Testis (tissue), 2 donors: ENCODE measurements at regions not wholly inside any gene's neighbourhood (a gene's known extent, or its start where the extent isn't known, plus 50 kb on each side); places are given as distances from the start of the nearest gene placed in this dataset.
"Not testable (repeated sequence)": the region's sequence is repeated elsewhere in the genome, so short reads cannot be mapped to it uniquely, and the experiment has no call there.

Source experiments
- CTCF ChIP-seq, 3 experiments: fragments of 450-650 bp in 2 of 3; fragments of 200-600 bp in 1 of 3; sonication (generic) in 1 of 3; IDR thresholded peaks; one replicate each; pipeline ENCODE4 v1.5.1; 2016 to 2019; ENCODE audit warnings: antibody characterized with exemption in 3 of 3, mild to moderate bottlenecking in 2 of 3, moderate library complexity in 1 of 3
- POLR2A ChIP-seq: fragments of 450-650 bp; IDR thresholded peaks from one replicate; pipeline ENCODE4 v1.6.1; 2017; ENCODE audit warnings: antibody characterized with exemption, mild to moderate bottlenecking, moderate library complexity

- not testable (repeated sequence) for TF ChIP-seq POLR2A; CTCF (IDR thresholded peaks at IDR 0.05)
These were observed 478.7 kb downstream of the TP53TG3F start for GRCh38 chr16:33938097-33938496.
